ENCODE measurements at regions not wholly inside any gene's neighbourhood (a gene's known extent, or its start where the extent isn't known, plus 50 kb on each side); places are given as distances from the start of the nearest gene placed in this dataset.

GRCh38 chr12:126534495-126534894 lies 1469.3 kb downstream of the AACS start:
- DNase-seq = no peak
- no peak for TF ChIP-seq CTCF (conservative IDR thresholded peaks at IDR 0.05)
- Histone ChIP-seq H2BK120ac (ENCODE audit: low read depth, low read length, poor library complexity, severe bottlenecking) (no peak overlapping the region), H3K23me2 (ENCODE audit: insufficient read length, low read depth, low read length, poor library complexity, severe bottlenecking) (no peaks in the 10 kb centered on the region), H3K23ac (ENCODE audit: insufficient read length, low read depth, low read length) (no peak overlapping the region), H3K79me2 (ENCODE audit: insufficient read depth, low read length) (no peaks in the 10 kb centered on the region), H2BK15ac (ENCODE audit: low read depth, low read length) (no peak overlapping the region), H4K8ac (replicated peaks; ENCODE audit: insufficient read length, low read depth, low read length) (no peak overlapping the region), H2BK12ac (ENCODE audit: insufficient read length, low read depth, low read length) (no peak overlapping the region), H3K14ac (ENCODE audit: insufficient read depth, low read length) (no peak overlapping the region), H3T11ph (ENCODE audit: low read length) (no peak overlapping the region), H3K4me2 (ENCODE audit: insufficient read depth, insufficient read length, low read length) (no peak overlapping the region), H3K9me3 (ENCODE audit: control insufficient read depth, low read depth, low read length) (no peaks in the 10 kb centered on the region), H3K18ac (ENCODE audit: insufficient read length, low read depth, low read length) (no peak overlapping the region), H3K27me3 (ENCODE audit: insufficient read depth, low read length) (no peaks in the 10 kb centered on the region), H3K4me1 (ENCODE audit: insufficient read depth, low read length) (no peaks in the 10 kb centered on the region), H2BK5ac (ENCODE audit: insufficient read length, low read length) (no peak overlapping the region), H2BK20ac (ENCODE audit: low read depth, low read length, poor library complexity, severe bottlenecking) (no peak overlapping the region), H2AFZ (ENCODE audit: low read length) (no peak overlapping the region), H3K4ac (ENCODE audit: low read depth, low read length) (no peak overlapping the region), H4K5ac (ENCODE audit: insufficient read length, low read depth, low read length) (no peak overlapping the region), H4K20me1 (ENCODE audit: control insufficient read depth, insufficient read depth, insufficient read length) (no peaks in the 10 kb centered on the region), H2AK5ac (ENCODE audit: insufficient read length, low read length) (no peak overlapping the region), H3K27ac (ENCODE audit: insufficient read length, low read depth, low read length) (no peak overlapping the region), H4K91ac (ENCODE audit: insufficient read length, low read depth, low read length) (no peak overlapping the region), H3K79me1 (ENCODE audit: insufficient read depth, low read depth, low read length, poor library complexity, severe bottlenecking) (no peaks in the 10 kb centered on the region), H3K56ac (ENCODE audit: insufficient read length, low read depth, low read length) (no peak overlapping the region), H3K9ac (ENCODE audit: extremely low read depth, insufficient read length, low read length) (no peak overlapping the region)
- H3K4me3 Mint-ChIP-seq = no peak overlapping the region
- no peaks in the 10 kb centered on the region for H3K36me3 Mint-ChIP-seq (ENCODE audit: insufficient read depth in 1 of 3, low read depth in 3 of 3)
- no CpG with 5 or more reads among the region's 2 CpGs for WGBS (ENCODE audit: extremely low coverage, insufficient read length, low lambda C conversion rate)
- no peaks in the 10 kb centered on the region; a peak in 1 of 5 replicates for H3K9me3 Mint-ChIP-seq
- no peak overlapping the region for H3K27ac Mint-ChIP-seq
- H3K4me1 Mint-ChIP-seq = peaks cover 7 to 12% of the 10 kb centered on the region in 2 experiments
- no peaks in the 10 kb centered on the region; the same call in 1 of the 2 replicates for H3K27me3 Mint-ChIP-seq (ENCODE audit: low read depth)

All from H9 (cell line).